HCT116 (cell line): ENCODE measurements at regions not wholly inside any gene's neighbourhood (a gene's known extent, or its start where the extent isn't known, plus 50 kb on each side); places are given as distances from the start of the nearest gene placed in this dataset.

ENCODE experiments used
- ATAC-seq: fragments of 200-7000 bp; cut with Tn5 transposase; 2 replicates; pipeline ENCODE4 v1.9.1; 2020; ENCODE audit warnings: mild to moderate bottlenecking, moderate library complexity
- BruUV-seq: library from RNA; stranded (reverse); fragments of 400-500 nt; replicated peaks from 2 replicates; lab custom pipeline; 2021; lab: Mats Ljungman, UMichigan
- CTCF ChIA-PET: fragments of 300-600 bp; sonication (Branson Sonifier 250); formaldehyde crosslinking; loops from one replicate; lab custom pipeline; 2021; ENCODE audit warnings: antibody characterized with exemption; lab: Charles Lee
- POLR2A ChIA-PET: fragments of 300-600, 350-600 bp; sonication (Branson Sonifier 250); formaldehyde crosslinking; loops from one replicate; lab custom pipeline; 2021; ENCODE audit warnings: antibody characterized with exemption; lab: Charles Lee
- RAD21 ChIA-PET, 2 experiments: fragments of 300-600 bp; sonication (Branson Sonifier 250); formaldehyde crosslinking; loops; one replicate each; lab custom pipeline; 2023; ENCODE audit warnings: low total read pairs in 2 of 2; ENCODE audit not compliant: uncharacterized antibody in 2 of 2, unreplicated experiment in 2 of 2, low non-redundant PET in 1 of 2; lab: Charles Lee
- DNase-seq: peaks from one replicate; pipeline ENCODE4 v3.0.0-alpha.2; 2010; ENCODE audit warnings: low read depth, low spot score
- H2AFZ ChIP-seq: fragments of 200-600 bp; shearing (Covaris generic), sonication (generic); 2 replicates; pipeline ENCODE4 v1.6.1; 2017; ENCODE audit warnings: low read depth, mixed run types, mixed read lengths, antibody characterized with exemption, low read length; ENCODE audit not compliant: poor library complexity, severe bottlenecking
- H3K27ac ChIP-seq: 2 replicates; pipeline ENCODE4 v1.5.1; 2012; ENCODE audit warnings: low read depth, low read length
- H3K27me3 ChIP-seq: fragments of 200-600 bp; sonication (generic); 2 replicates; pipeline ENCODE4 v1.6.1; 2016; ENCODE audit warnings: mixed run types, low read length, mixed read lengths; ENCODE audit not compliant: insufficient read depth
- H3K36me3 ChIP-seq, 2 experiments: fragments of 200-500 bp in 1 of 2; fragments of 200-600 bp in 1 of 2; sonication (Bioruptor generic) in 1 of 2; sonication (generic) in 1 of 2; 2 replicates each; pipeline versions ENCODE4 v1.5.1 to v1.6.1; 2014 to 2016; ENCODE audit warnings: low read length in 2 of 2, inconsistent platforms in 1 of 2, mixed read lengths in 1 of 2, mixed run types in 1 of 2; ENCODE audit not compliant: insufficient read depth in 2 of 2, control insufficient read depth in 1 of 2
- H3K4me1 ChIP-seq, 2 experiments: fragments of 200-600 bp in 1 of 2; sonication (generic) in 1 of 2; 2 replicates each; pipeline versions ENCODE4 v1.5.1 to v1.6.1; 2012 to 2017; ENCODE audit warnings: low read length in 2 of 2, inconsistent platforms in 1 of 2, mild to moderate bottlenecking in 1 of 2, mixed read lengths in 1 of 2, mixed run types in 1 of 2, moderate library complexity in 1 of 2; ENCODE audit not compliant: insufficient read depth in 2 of 2, control insufficient read depth in 1 of 2
- H3K4me2 ChIP-seq: fragments of 200-600 bp; sonication (generic); 2 replicates; pipeline ENCODE4 v1.6.1; 2017; ENCODE audit warnings: mixed run types, low read length, mixed read lengths
- H3K4me3 ChIP-seq, 2 experiments: fragments of 200-600 bp in 1 of 2; sonication (generic) in 1 of 2; replicated peaks in 1 of 2; 2 replicates each; pipeline ENCODE4 v1.5.1; 2011 to 2016; ENCODE audit warnings: low read length in 2 of 2, control low read depth in 1 of 2, low read depth in 1 of 2, mild to moderate bottlenecking in 1 of 2, mixed read lengths in 1 of 2, mixed run types in 1 of 2
- H3K79me2 ChIP-seq: fragments of 200-600 bp; sonication (generic); 2 replicates; pipeline ENCODE4 v1.6.1; 2017; ENCODE audit warnings: mild to moderate bottlenecking, mixed run types, low read length, moderate library complexity, mixed read lengths; ENCODE audit not compliant: insufficient read depth
- H3K9ac ChIP-seq: fragments of 200-600 bp; sonication (generic); 2 replicates; pipeline ENCODE4 v1.6.1; 2016; ENCODE audit warnings: low read length, mixed read lengths
- H3K9me2 ChIP-seq: fragments of 200-600 bp; sonication (generic), shearing (Covaris generic); 2 replicates; pipeline ENCODE4 v1.6.1; 2017; ENCODE audit warnings: mixed run types, mild to moderate bottlenecking, moderate library complexity; ENCODE audit not compliant: insufficient read depth
- H3K9me3 ChIP-seq, 2 experiments: fragments of 200-500 bp in 1 of 2; fragments of 200-600 bp in 1 of 2; sonication (Bioruptor generic) in 1 of 2; sonication (generic) in 1 of 2; 2 replicates each; pipeline ENCODE4 v1.6.1; 2014 to 2017; ENCODE audit warnings: low read length in 2 of 2, mixed read lengths in 2 of 2, inconsistent platforms in 1 of 2, low read depth in 1 of 2, mild to moderate bottlenecking in 1 of 2, mixed run types in 1 of 2, moderate library complexity in 1 of 2; ENCODE audit not compliant: control insufficient read depth in 1 of 2, insufficient read depth in 1 of 2
- H4K20me1 ChIP-seq: fragments of 200-600 bp; sonication (generic), shearing (Covaris generic); 2 replicates; pipeline ENCODE4 v1.6.1; 2017; ENCODE audit warnings: mixed run types, mild to moderate bottlenecking, moderate library complexity; ENCODE audit not compliant: insufficient read depth
- ATF3 ChIP-seq: IDR thresholded peaks from 2 replicates; pipeline ENCODE4 v1.6.1; 2012
- CEBPB ChIP-seq: IDR thresholded peaks from 2 replicates; pipeline ENCODE4 v1.6.1; 2012; ENCODE audit warnings: low read depth
- EGR1 ChIP-seq: IDR thresholded peaks from 2 replicates; pipeline ENCODE4 v1.6.1; 2012; ENCODE audit warnings: low read depth
- ELF1 ChIP-seq: IDR thresholded peaks from 2 replicates; pipeline ENCODE4 v1.6.1; 2012; ENCODE audit warnings: low read depth, borderline replicate concordance
- EZH2 ChIP-seq: fragments of 200-600 bp; sonication (generic); IDR thresholded peaks from 2 replicates; pipeline ENCODE4 v1.6.1; 2017; ENCODE audit warnings: antibody characterized with exemption, mixed run types
- EZH2phosphoT487 ChIP-seq: fragments of 200-600 bp; IDR thresholded peaks from 2 replicates; pipeline ENCODE4 v1.6.1; 2018; ENCODE audit warnings: antibody characterized with exemption, borderline replicate concordance
- FOSL1 ChIP-seq: IDR thresholded peaks from 2 replicates; pipeline ENCODE4 v1.6.1; 2012; ENCODE audit warnings: low read depth
- MAX ChIP-seq: IDR thresholded peaks from 2 replicates; pipeline ENCODE4 v1.6.1; 2012
- POLR2A ChIP-seq: IDR thresholded peaks from 2 replicates; pipeline ENCODE4 v1.7.0; 2011; ENCODE audit warnings: borderline replicate concordance; ENCODE audit not compliant: insufficient read depth, insufficient read length; ENCODE audit errors: extremely low read depth
- POLR2AphosphoS5 ChIP-seq: IDR thresholded peaks from 2 replicates; pipeline ENCODE4 v1.6.1; 2011; ENCODE audit warnings: mild to moderate bottlenecking, low read depth, low read length, moderate library complexity
- RAD21 ChIP-seq: IDR thresholded peaks from 2 replicates; pipeline ENCODE4 v1.6.1; 2012; ENCODE audit warnings: low read depth, mild to moderate bottlenecking
- REST ChIP-seq: IDR thresholded peaks from 2 replicates; pipeline ENCODE4 v1.6.1; 2012; ENCODE audit warnings: low read depth
- SP1 ChIP-seq: IDR thresholded peaks from 2 replicates; pipeline ENCODE4 v1.6.1; 2012; ENCODE audit warnings: low read depth
- TCF7L2 ChIP-seq: IDR thresholded peaks from 2 replicates; pipeline ENCODE4 v1.7.0; 2011; ENCODE audit warnings: borderline replicate concordance, inconsistent platforms; ENCODE audit not compliant: insufficient read depth, insufficient read length; ENCODE audit errors: extremely low read depth
- ZBTB33 ChIP-seq: IDR thresholded peaks from 2 replicates; pipeline ENCODE4 v1.6.1; 2011; ENCODE audit warnings: mild to moderate bottlenecking, low read length, moderate library complexity; ENCODE audit not compliant: insufficient replicate concordance; ENCODE audit errors: extremely low read depth
- ZNF274 ChIP-seq: fragments of 200-500 bp; sonication (Bioruptor generic); IDR thresholded peaks from 2 replicates; pipeline ENCODE4 v1.6.1; 2014; ENCODE audit warnings: mild to moderate bottlenecking, low read depth, low read length, inconsistent platforms
- intact Hi-C: fragments of 100-400 bp; cut with micrococcal nuclease; formaldehyde crosslinking; loops from 2 replicates; pipeline ENCODE4 v1.10.0; 2022

- Histone ChIP-seq H3K4me2 (no peak overlapping the region), H3K4me3 (no peak overlapping the region), H3K9me2 (no peaks in the 10 kb centered on the region), H3K9me3 (peaks cover 9 to 10% of the 10 kb centered on the region in 2 experiments; a peak in 2 of 4 replicates), H3K79me2 (no peaks in the 10 kb centered on the region), H3K36me3 (no peaks in the 10 kb centered on the region), H2AFZ (no peak overlapping the region), H4K20me1 (no peaks in the 10 kb centered on the region), H3K9ac (no peak overlapping the region), H3K27me3 (no peaks in the 10 kb centered on the region), H3K27ac (no peak overlapping the region), H3K4me1 (no peaks in the 10 kb centered on the region)
- POLR2A ChIA-PET, result no interaction called here
- DNase-seq (no peak), ATAC-seq (no peak)
- intact Hi-C loops, result no loop called here
- RAD21 ChIA-PET, result no interaction called here
- CTCF ChIA-PET, result no interaction called here
- BruUV-seq, result no TSS peak
- no peak for TF ChIP-seq ZBTB33
- TF ChIP-seq REST, result no peak
- TF ChIP-seq RAD21, result no peak
- no peak for TF ChIP-seq EZH2
- TF ChIP-seq EGR1, result no peak
- TF ChIP-seq TCF7L2, result no peak
- TF ChIP-seq ATF3, result no peak
- no peak for TF ChIP-seq ELF1
- TF ChIP-seq FOSL1, result no peak
- no peak for TF ChIP-seq POLR2A
- TF ChIP-seq ZNF274, result no peak
- TF ChIP-seq POLR2AphosphoS5, result no peak
- TF ChIP-seq EZH2phosphoT487, result no peak
- TF ChIP-seq CEBPB, result no peak
- TF ChIP-seq MAX, result no peak
- no peak for TF ChIP-seq SP1
Observed at GRCh38 chr3:1808590-1808989, 290.1 kb upstream of the CNTN4 start.
